H9 (cell line): ENCODE measurements at regions not wholly inside any gene's neighbourhood (a gene's known extent, or its start where the extent isn't known, plus 50 kb on each side); places are given as distances from the start of the nearest gene placed in this dataset.

Experiments used
- DNase-seq: peaks from one replicate; pipeline ENCODE4 v3.0.0-alpha.2; 2017
- H2AFZ ChIP-seq: one replicate; pipeline ENCODE4 v1.6.1; 2013; ENCODE audit warnings: mild to moderate bottlenecking, low read length, control low read depth, moderate library complexity
- H2AK5ac ChIP-seq: 2 replicates; pipeline ENCODE4 v1.6.1; 2013; ENCODE audit warnings: low read length, control low read depth, mixed read lengths; ENCODE audit not compliant: insufficient read length
- H2BK120ac ChIP-seq: one replicate; pipeline ENCODE4 v1.6.1; 2013; ENCODE audit warnings: low read depth, mild to moderate bottlenecking, low read length, control low read depth, inconsistent platforms; ENCODE audit not compliant: poor library complexity, severe bottlenecking
- H2BK12ac ChIP-seq: 2 replicates; pipeline ENCODE4 v1.6.1; 2013; ENCODE audit warnings: low read length, control low read depth, mixed read lengths, low read depth; ENCODE audit not compliant: insufficient read length
- H2BK15ac ChIP-seq: 2 replicates; pipeline ENCODE4 v1.6.1; 2013; ENCODE audit warnings: low read depth, low read length, control low read depth
- H2BK20ac ChIP-seq: one replicate; pipeline ENCODE4 v1.6.1; 2013; ENCODE audit warnings: low read depth, mild to moderate bottlenecking, low read length, control low read depth, inconsistent platforms; ENCODE audit not compliant: poor library complexity, severe bottlenecking
- H2BK5ac ChIP-seq: 2 replicates; pipeline ENCODE4 v1.6.1; 2013; ENCODE audit warnings: low read length, control low read depth, mixed read lengths; ENCODE audit not compliant: insufficient read length
- H3K14ac ChIP-seq: 2 replicates; pipeline ENCODE4 v1.6.1; 2013; ENCODE audit warnings: low read length, control low read depth; ENCODE audit not compliant: insufficient read depth
- H3K18ac ChIP-seq: 2 replicates; pipeline ENCODE4 v1.6.1; 2013; ENCODE audit warnings: low read depth, mild to moderate bottlenecking, mixed read lengths, low read length, control low read depth; ENCODE audit not compliant: insufficient read length
- H3K23ac ChIP-seq: 2 replicates; pipeline ENCODE4 v1.6.1; 2013; ENCODE audit warnings: low read length, control low read depth, mixed read lengths, low read depth; ENCODE audit not compliant: insufficient read length
- H3K23me2 ChIP-seq: 2 replicates; pipeline ENCODE4 v1.6.1; 2013; ENCODE audit warnings: low read depth, mild to moderate bottlenecking, mixed read lengths, low read length, control low read depth; ENCODE audit not compliant: insufficient read length, poor library complexity, severe bottlenecking
- H3K27ac ChIP-seq: 2 replicates; pipeline ENCODE4 v1.5.1; 2013; ENCODE audit warnings: low read length, control low read depth, mixed read lengths, low read depth; ENCODE audit not compliant: insufficient read length
- H3K27me3 ChIP-seq: 2 replicates; pipeline ENCODE4 v1.6.1; 2013; ENCODE audit warnings: low read length, control low read depth, inconsistent platforms; ENCODE audit not compliant: insufficient read depth
- H3K4ac ChIP-seq: 2 replicates; pipeline ENCODE4 v1.6.1; 2013; ENCODE audit warnings: low read depth, mild to moderate bottlenecking, control low read depth, inconsistent platforms, low read length, moderate library complexity
- H3K4me1 ChIP-seq: 2 replicates; pipeline ENCODE4 v1.6.1; 2013; ENCODE audit warnings: low read length, control low read depth, inconsistent platforms; ENCODE audit not compliant: insufficient read depth
- H3K4me2 ChIP-seq: 2 replicates; pipeline ENCODE4 v1.6.1; 2013; ENCODE audit warnings: low read length, control low read depth, mixed read lengths; ENCODE audit not compliant: insufficient read length, insufficient read depth
- H3K56ac ChIP-seq: 2 replicates; pipeline ENCODE4 v1.6.1; 2013; ENCODE audit warnings: low read depth, mild to moderate bottlenecking, mixed read lengths, low read length, control low read depth; ENCODE audit not compliant: insufficient read length
- H3K79me1 ChIP-seq: 2 replicates; pipeline ENCODE4 v1.6.1; 2013; ENCODE audit warnings: low read depth, mild to moderate bottlenecking, moderate library complexity, low read length, control low read depth, inconsistent platforms; ENCODE audit not compliant: insufficient read depth, poor library complexity, severe bottlenecking
- H3K79me2 ChIP-seq: 2 replicates; pipeline ENCODE4 v1.6.1; 2013; ENCODE audit warnings: low read length, control low read depth, inconsistent platforms; ENCODE audit not compliant: insufficient read depth
- H3K9ac ChIP-seq: 2 replicates; pipeline ENCODE4 v1.6.1; 2013; ENCODE audit warnings: low read length, control low read depth, mixed read lengths; ENCODE audit not compliant: insufficient read length; ENCODE audit errors: extremely low read depth
- H3K9me3 ChIP-seq: one replicate; pipeline ENCODE4 v1.6.1; 2013; ENCODE audit warnings: low read depth, low read length, inconsistent platforms; ENCODE audit not compliant: control insufficient read depth
- H3T11ph ChIP-seq: one replicate; pipeline ENCODE4 v1.6.1; 2013; ENCODE audit warnings: mild to moderate bottlenecking, low read length, control low read depth, inconsistent platforms
- H4K20me1 ChIP-seq: one replicate; pipeline ENCODE4 v1.6.1; 2013; ENCODE audit not compliant: control insufficient read depth, insufficient read length, insufficient read depth
- H4K5ac ChIP-seq: 2 replicates; pipeline ENCODE4 v1.6.1; 2013; ENCODE audit warnings: low read depth, mild to moderate bottlenecking, mixed read lengths, low read length, control low read depth; ENCODE audit not compliant: insufficient read length
- H4K8ac ChIP-seq: replicated peaks from 2 replicates; pipeline ENCODE4 v1.6.1; 2013; ENCODE audit warnings: low read length, control low read depth, mixed read lengths, low read depth; ENCODE audit not compliant: insufficient read length
- H4K91ac ChIP-seq: 2 replicates; pipeline ENCODE4 v1.6.1; 2013; ENCODE audit warnings: low read depth, mild to moderate bottlenecking, moderate library complexity, mixed read lengths, low read length, control low read depth; ENCODE audit not compliant: insufficient read length
- H3K27ac Mint-ChIP-seq, 3 experiments: 2 replicates in 2 of 3; 3 replicates in 1 of 3; pipeline ENCODE4 v1.8.0; 2020 to 2021; ENCODE audit warnings: mixed read lengths in 3 of 3, mild to moderate bottlenecking in 1 of 3, moderate library complexity in 1 of 3
- H3K27me3 Mint-ChIP-seq: 2 replicates; pipeline ENCODE4 v1.8.0; 2021; ENCODE audit warnings: low read depth, mild to moderate bottlenecking, moderate library complexity, mixed read lengths
- H3K36me3 Mint-ChIP-seq, 3 experiments: 2 replicates in 2 of 3; 3 replicates in 1 of 3; pipeline ENCODE4 v1.8.0; 2020 to 2021; ENCODE audit warnings: low read depth in 3 of 3, mixed read lengths in 3 of 3; ENCODE audit not compliant: insufficient read depth in 1 of 3
- H3K4me1 Mint-ChIP-seq, 2 experiments: 2 replicates each; pipeline ENCODE4 v1.8.0; 2020; ENCODE audit warnings: mixed read lengths in 2 of 2
- H3K4me3 Mint-ChIP-seq, 2 experiments: 2 replicates in 1 of 2; 3 replicates in 1 of 2; pipeline ENCODE4 v1.8.0; 2020 to 2021; ENCODE audit warnings: mild to moderate bottlenecking in 2 of 2, mixed read lengths in 2 of 2, moderate library complexity in 1 of 2
- H3K9me3 Mint-ChIP-seq, 2 experiments: 2 replicates in 1 of 2; 3 replicates in 1 of 2; pipeline ENCODE4 v1.8.0; 2020; ENCODE audit warnings: mild to moderate bottlenecking in 2 of 2, mixed read lengths in 2 of 2, moderate library complexity in 1 of 2
- CTCF ChIP-seq: fragments of 200-600 bp; sonication (generic); conservative IDR thresholded peaks from 3 replicates; pipeline ENCODE4 v1.8.0; 2021; ENCODE audit warnings: antibody characterized with exemption, mild to moderate bottlenecking
- WGBS: extraction: QIAGEN DNeasy Blood & Tissue Kit; methylation state at CpG from one replicate; pipeline ENCODE4 v1.1.7; 2013; ENCODE audit warnings: missing lambda C conversion rate, low lambda C conversion rate, mixed read lengths; ENCODE audit not compliant: insufficient read length; ENCODE audit errors: extremely low coverage; 5-methylcytosine and 5-hydroxymethylcytosine counted together

DNA sequence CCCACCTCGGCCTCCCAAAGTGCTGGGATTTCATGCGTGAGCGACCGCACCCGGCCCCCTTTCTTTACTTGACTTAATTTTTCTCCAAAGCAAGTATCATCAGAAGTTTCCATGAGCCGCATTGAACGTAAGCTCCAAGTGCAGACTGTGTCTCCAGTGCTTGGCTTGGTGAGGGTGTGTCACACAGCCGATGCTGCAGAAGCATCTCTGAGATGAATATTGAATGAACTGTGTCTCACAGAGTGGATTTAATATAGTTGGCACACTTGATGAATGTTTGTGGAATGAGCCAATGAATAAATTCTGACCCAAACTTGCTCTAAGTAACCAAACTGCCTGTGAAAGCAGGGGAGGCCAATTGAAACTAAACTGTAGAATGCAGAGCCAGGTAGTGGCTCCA is 159.4 kb upstream of the KBTBD8 start:
- no peak overlapping the region for H2BK20ac ChIP-seq
- no peak overlapping the region for H3K27ac ChIP-seq
- no peak for TF ChIP-seq CTCF
- H2BK15ac ChIP-seq, result no peak overlapping the region
- no peaks in the 10 kb centered on the region for H3K9me3 ChIP-seq
- Mint-ChIP-seq H3K9me3 (peaks cover 0 to 4% of the 10 kb centered on the region in 2 experiments; a peak in 2 of 5 replicates), H3K4me3 (no peak overlapping the region), H3K27ac (no peak overlapping the region), H3K36me3 (peaks cover 0 to 4% (median 0%) of the 10 kb centered on the region in 3 experiments; a peak in 1 of 7 replicates), H3K27me3 (no peaks in the 10 kb centered on the region), H3K4me1 (peaks cover 8 to 13% of the 10 kb centered on the region in 2 experiments)
- no peaks in the 10 kb centered on the region for H4K20me1 ChIP-seq
- H3K79me1 ChIP-seq, result no peaks in the 10 kb centered on the region
- no peak overlapping the region for H2AFZ ChIP-seq
- no peak overlapping the region for H2BK120ac ChIP-seq
- no peak overlapping the region for H2BK12ac ChIP-seq
- H3T11ph ChIP-seq, result no peak overlapping the region
- H4K91ac ChIP-seq, result no peak overlapping the region
- H3K79me2 ChIP-seq, result no peaks in the 10 kb centered on the region
- H2AK5ac ChIP-seq, result no peak overlapping the region
- H3K4me2 ChIP-seq, result no peak overlapping the region
- no peak overlapping the region for H3K56ac ChIP-seq
- H3K14ac ChIP-seq, result no peak overlapping the region
- no CpG with 5 or more reads among the region's 8 CpGs for WGBS
- H3K27me3 ChIP-seq, result no peaks in the 10 kb centered on the region
- H2BK5ac ChIP-seq, result no peak overlapping the region
- H3K18ac ChIP-seq, result no peak overlapping the region
- H3K4ac ChIP-seq, result no peak overlapping the region
- H3K23ac ChIP-seq, result no peak overlapping the region
- H3K23me2 ChIP-seq, result no peaks in the 10 kb centered on the region
- H3K4me1 ChIP-seq, result no peaks in the 10 kb centered on the region
- H3K9ac ChIP-seq, result no peak overlapping the region
- no peak overlapping the region for H4K5ac ChIP-seq
- H4K8ac ChIP-seq, result no peak overlapping the region
- no peak for DNase-seq
